LNCAP (cell line): ENCODE measurements at regions not wholly inside any gene's neighbourhood (a gene's known extent, or its start where the extent isn't known, plus 50 kb on each side); places are given as distances from the start of the nearest gene placed in this dataset.

Source experiments
- CTCF ChIP-seq: fragments of 450-650 bp; IDR thresholded peaks from 2 replicates; pipeline ENCODE4 v1.5.1; 2017; ENCODE audit warnings: mild to moderate bottlenecking

GRCh38 chr3:22189616-22190015 is 438.6 kb upstream of the ZNF385D start:
- no peak for TF ChIP-seq CTCF

DNA sequence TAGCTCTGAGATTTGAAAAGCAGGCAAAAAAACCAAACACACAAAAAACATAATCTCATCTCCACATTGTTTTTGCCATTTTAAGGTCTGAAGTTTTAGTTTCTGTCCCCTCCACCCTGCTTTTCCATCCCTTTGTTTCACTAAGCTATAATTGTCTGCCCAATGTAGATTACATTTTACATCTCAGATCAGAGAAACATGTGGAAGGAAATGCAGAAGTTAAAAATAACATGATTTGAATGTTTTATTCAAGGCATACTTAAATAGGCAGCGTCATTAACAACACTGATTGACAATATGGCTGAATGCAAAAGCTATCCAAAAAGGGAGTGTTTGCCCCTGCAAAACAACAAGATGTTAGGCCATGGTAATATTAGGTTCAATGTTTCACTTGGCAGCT is 448.1 kb upstream of the ZNF385D start:
- TF ChIP-seq CTCF = no peak

- no peak for TF ChIP-seq CTCF
Observed at GRCh38 chr3:22208844-22209243, 457.8 kb upstream of the ZNF385D start.

GRCh38 chr3:22209578-22209977 is 458.6 kb upstream of the ZNF385D start:
- no peak for TF ChIP-seq CTCF

DNA sequence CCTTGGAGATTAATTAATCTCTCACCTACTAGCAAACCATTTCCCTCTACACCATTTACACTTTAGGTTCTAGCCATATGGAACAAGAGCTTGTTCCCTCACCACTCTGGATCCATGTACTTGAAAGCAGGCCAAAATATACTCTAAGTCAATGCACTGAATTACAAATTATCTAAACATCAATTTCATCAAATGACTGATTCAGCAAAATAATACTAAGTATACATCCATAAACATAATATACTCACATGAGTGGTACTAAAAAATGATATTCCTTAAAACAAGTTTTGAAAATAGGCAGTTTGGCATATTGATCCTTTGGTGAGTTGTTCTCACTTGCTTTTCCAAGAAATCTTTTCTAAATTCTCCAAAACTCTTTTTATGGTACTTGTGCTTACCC is 459.7 kb upstream of the ZNF385D start:
- TF ChIP-seq CTCF = no peak

GRCh38 chr3:22216601-22217000 is 465.6 kb upstream of the ZNF385D start:
- TF ChIP-seq CTCF = no peak

DNA sequence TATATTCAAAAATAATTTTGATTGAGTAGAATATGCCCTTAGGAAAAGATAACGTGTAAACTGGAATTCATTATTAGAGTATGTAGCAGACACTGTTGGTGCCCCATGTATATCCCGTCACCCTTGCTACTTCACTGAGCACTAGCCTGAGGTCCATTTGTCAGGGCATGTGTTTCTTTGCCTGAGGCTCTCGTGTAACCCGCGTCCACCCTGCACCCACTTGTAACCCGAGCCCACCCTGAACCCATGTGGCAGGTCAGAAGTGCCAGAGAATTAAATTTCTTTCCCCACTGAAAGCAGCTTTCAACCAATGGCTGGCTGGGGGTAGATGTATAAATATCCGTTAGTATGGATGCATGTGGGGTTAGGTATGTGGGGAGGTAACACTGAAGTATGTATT is 474.2 kb upstream of the ZNF385D start:
- TF ChIP-seq CTCF = no peak

DNA sequence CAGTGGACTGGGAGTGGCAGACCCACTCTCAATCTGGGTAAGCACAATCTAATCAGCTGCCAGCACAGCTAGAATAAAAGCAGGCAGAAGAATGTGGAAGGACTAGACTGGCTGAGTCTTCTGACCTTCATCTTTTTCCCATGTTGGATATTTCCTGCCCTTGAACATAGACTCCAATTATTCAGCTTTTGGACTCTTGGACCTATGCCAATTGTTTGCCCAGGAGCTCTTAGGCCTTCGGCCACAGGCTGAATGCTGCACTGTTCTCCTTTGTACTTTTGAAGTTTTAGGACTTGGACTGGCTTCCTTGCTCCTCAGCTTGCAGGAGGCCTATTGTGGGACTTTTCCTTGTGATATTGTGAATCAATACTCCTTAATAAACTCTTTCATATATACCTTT is 477.7 kb upstream of the ZNF385D start:
- no peak for TF ChIP-seq CTCF
